NCI-H2227 (cell line): ENCODE measurements at regions not wholly inside any gene's neighbourhood (a gene's known extent, or its start where the extent isn't known, plus 50 kb on each side); places are given as distances from the start of the nearest gene placed in this dataset.
"Not testable (repeated sequence)": the region's sequence is repeated elsewhere in the genome, so short reads cannot be mapped to it uniquely, and the experiment has no call there.

Experiments
- DNase-seq: peaks from one replicate; lab custom pipeline; 2025; ENCODE audit not compliant: unreplicated experiment; lab: John Stamatoyannopoulos, UW

- peak; percentile 18 for DNase-seq
Observed at GRCh38 chr3:81816473-81817250, 55.2 kb upstream of the GBE1 start.

- not testable (repeated sequence) for DNase-seq
Observed at GRCh38 chr3:81812098-81812497, 50.7 kb upstream of the GBE1 start.
